ENCODE measurements at regions not wholly inside any gene's neighbourhood (a gene's known extent, or its start where the extent isn't known, plus 50 kb on each side); places are given as distances from the start of the nearest gene placed in this dataset.

GRCh38 chr3:25002052-25002451, 426.0 kb upstream of the RARB start:
- Histone ChIP-seq H3K9me3 (replicated peaks in 1 of 2; ENCODE audit: control insufficient read depth in 1 of 2, insufficient read depth in 1 of 2, low read length in 2 of 2) (no peaks in the 10 kb centered on the region), H3K27me3 (ENCODE audit: control insufficient read depth in 2 of 2, insufficient read depth in 2 of 2, low read length in 2 of 2) (no peaks in the 10 kb centered on the region), H3K79me2 (ENCODE audit: insufficient read depth, low read length) (no peaks in the 10 kb centered on the region), H3K4me1 (ENCODE audit: control insufficient read depth in 1 of 2, insufficient read depth in 2 of 2, low read length in 2 of 2) (no peaks in the 10 kb centered on the region), H3K4me2 (replicated peaks; ENCODE audit: extremely low read depth, low read length, poor library complexity, severe bottlenecking) (no peak overlapping the region), H2AFZ (ENCODE audit: insufficient read depth, low read depth, low read length, poor library complexity, severe bottlenecking) (no peak overlapping the region), H3K4me3 (replicated peaks in 1 of 3; ENCODE audit: low read depth in 2 of 3, low read length in 3 of 3) (no peak overlapping the region), H3K9ac (ENCODE audit: insufficient read depth, low read length, poor library complexity, severe bottlenecking) (no peak overlapping the region), H4K20me1 (ENCODE audit: insufficient read depth, low read length) (no peaks in the 10 kb centered on the region), H3K27ac (ENCODE audit: low read depth in 1 of 2, low read length in 2 of 2) (no peak overlapping the region), H3K36me3 (replicated peaks in 1 of 2; ENCODE audit: control insufficient read depth in 1 of 2, insufficient read depth in 2 of 2, low read length in 2 of 2) (no peaks in the 10 kb centered on the region)
- no peak overlapping the region for H3K4me3 Mint-ChIP-seq
- H3K27me3 Mint-ChIP-seq (ENCODE audit: low read depth in 3 of 3): peaks cover 0 to 2% (median 0%) of the 10 kb centered on the region in 3 donors
- peaks cover 0 to 10% (median 2%) of the 10 kb centered on the region in 7 donors for H3K9me3 Mint-ChIP-seq
- no peaks in the 10 kb centered on the region for H3K36me3 Mint-ChIP-seq
- intact Hi-C loops (cut with micrococcal nuclease): no loop called here
- no peak for DNase-seq
- no CpG with 5 or more reads among the region's 2 CpGs for WGBS (ENCODE audit: insufficient coverage)
- H3K4me1 Mint-ChIP-seq: no peaks in the 10 kb centered on the region
- no peak overlapping the region for H3K27ac Mint-ChIP-seq
- no peak for TF ChIP-seq CTCF (IDR thresholded peaks at IDR 0.05)

GRCh38 chr3:25007974-25008658, 419.9 kb upstream of the RARB start:
- TF ChIP-seq CTCF (IDR thresholded peaks at IDR 0.05): no peak
- no peak for DNase-seq
- no peaks in the 10 kb centered on the region for H3K27me3 ChIP-seq (ENCODE audit: control insufficient read depth in 2 of 2, insufficient read depth in 2 of 2, low read length in 2 of 2)
- H3K36me3 ChIP-seq (replicated peaks in 1 of 2; ENCODE audit: control insufficient read depth in 1 of 2, insufficient read depth in 2 of 2, low read length in 2 of 2): no peaks in the 10 kb centered on the region
- H3K4me3 Mint-ChIP-seq: no peak overlapping the region
- H3K27me3 Mint-ChIP-seq (ENCODE audit: low read depth in 3 of 3): peaks cover 0 to 2% (median 0%) of the 10 kb centered on the region in 3 donors
- H3K4me3 ChIP-seq (replicated peaks in 1 of 3; ENCODE audit: low read depth in 2 of 3, low read length in 3 of 3): no peak overlapping the region
- H3K4me1 Mint-ChIP-seq: no peaks in the 10 kb centered on the region
- intact Hi-C loops (cut with micrococcal nuclease): no loop called here
- H3K27ac Mint-ChIP-seq: no peak overlapping the region
- H4K20me1 ChIP-seq (ENCODE audit: insufficient read depth, low read length): no peaks in the 10 kb centered on the region
- H3K4me2 ChIP-seq (replicated peaks; ENCODE audit: extremely low read depth, low read length, poor library complexity, severe bottlenecking): no peak overlapping the region
- no peaks in the 10 kb centered on the region for H3K9me3 ChIP-seq (replicated peaks in 1 of 2; ENCODE audit: control insufficient read depth in 1 of 2, insufficient read depth in 1 of 2, low read length in 2 of 2)
- no peak overlapping the region for H2AFZ ChIP-seq (ENCODE audit: insufficient read depth, low read depth, low read length, poor library complexity, severe bottlenecking)
- H3K9me3 Mint-ChIP-seq: peaks cover 0 to 3% (median 0%) of the 10 kb centered on the region in 7 donors
- H3K27ac ChIP-seq (ENCODE audit: low read depth in 1 of 2, low read length in 2 of 2): no peak overlapping the region
- H3K79me2 ChIP-seq (ENCODE audit: insufficient read depth, low read length): no peaks in the 10 kb centered on the region
- no peaks in the 10 kb centered on the region for H3K4me1 ChIP-seq (ENCODE audit: control insufficient read depth in 1 of 2, insufficient read depth in 2 of 2, low read length in 2 of 2)
- no CpG with 5 or more reads among the region's 2 CpGs for WGBS (ENCODE audit: insufficient coverage)
- H3K36me3 Mint-ChIP-seq: no peaks in the 10 kb centered on the region
- H3K9ac ChIP-seq (ENCODE audit: insufficient read depth, low read length, poor library complexity, severe bottlenecking): no peak overlapping the region

Measured in CD14-positive monocyte (primary cell).